ENCODE measurements at regions not wholly inside any gene's neighbourhood (a gene's known extent, or its start where the extent isn't known, plus 50 kb on each side); places are given as distances from the start of the nearest gene placed in this dataset.

GRCh38 chr13:64506246-64506645, 2723.9 kb downstream of the PCDH9 start (continued):
- TF ChIP-seq, protein P1, sequence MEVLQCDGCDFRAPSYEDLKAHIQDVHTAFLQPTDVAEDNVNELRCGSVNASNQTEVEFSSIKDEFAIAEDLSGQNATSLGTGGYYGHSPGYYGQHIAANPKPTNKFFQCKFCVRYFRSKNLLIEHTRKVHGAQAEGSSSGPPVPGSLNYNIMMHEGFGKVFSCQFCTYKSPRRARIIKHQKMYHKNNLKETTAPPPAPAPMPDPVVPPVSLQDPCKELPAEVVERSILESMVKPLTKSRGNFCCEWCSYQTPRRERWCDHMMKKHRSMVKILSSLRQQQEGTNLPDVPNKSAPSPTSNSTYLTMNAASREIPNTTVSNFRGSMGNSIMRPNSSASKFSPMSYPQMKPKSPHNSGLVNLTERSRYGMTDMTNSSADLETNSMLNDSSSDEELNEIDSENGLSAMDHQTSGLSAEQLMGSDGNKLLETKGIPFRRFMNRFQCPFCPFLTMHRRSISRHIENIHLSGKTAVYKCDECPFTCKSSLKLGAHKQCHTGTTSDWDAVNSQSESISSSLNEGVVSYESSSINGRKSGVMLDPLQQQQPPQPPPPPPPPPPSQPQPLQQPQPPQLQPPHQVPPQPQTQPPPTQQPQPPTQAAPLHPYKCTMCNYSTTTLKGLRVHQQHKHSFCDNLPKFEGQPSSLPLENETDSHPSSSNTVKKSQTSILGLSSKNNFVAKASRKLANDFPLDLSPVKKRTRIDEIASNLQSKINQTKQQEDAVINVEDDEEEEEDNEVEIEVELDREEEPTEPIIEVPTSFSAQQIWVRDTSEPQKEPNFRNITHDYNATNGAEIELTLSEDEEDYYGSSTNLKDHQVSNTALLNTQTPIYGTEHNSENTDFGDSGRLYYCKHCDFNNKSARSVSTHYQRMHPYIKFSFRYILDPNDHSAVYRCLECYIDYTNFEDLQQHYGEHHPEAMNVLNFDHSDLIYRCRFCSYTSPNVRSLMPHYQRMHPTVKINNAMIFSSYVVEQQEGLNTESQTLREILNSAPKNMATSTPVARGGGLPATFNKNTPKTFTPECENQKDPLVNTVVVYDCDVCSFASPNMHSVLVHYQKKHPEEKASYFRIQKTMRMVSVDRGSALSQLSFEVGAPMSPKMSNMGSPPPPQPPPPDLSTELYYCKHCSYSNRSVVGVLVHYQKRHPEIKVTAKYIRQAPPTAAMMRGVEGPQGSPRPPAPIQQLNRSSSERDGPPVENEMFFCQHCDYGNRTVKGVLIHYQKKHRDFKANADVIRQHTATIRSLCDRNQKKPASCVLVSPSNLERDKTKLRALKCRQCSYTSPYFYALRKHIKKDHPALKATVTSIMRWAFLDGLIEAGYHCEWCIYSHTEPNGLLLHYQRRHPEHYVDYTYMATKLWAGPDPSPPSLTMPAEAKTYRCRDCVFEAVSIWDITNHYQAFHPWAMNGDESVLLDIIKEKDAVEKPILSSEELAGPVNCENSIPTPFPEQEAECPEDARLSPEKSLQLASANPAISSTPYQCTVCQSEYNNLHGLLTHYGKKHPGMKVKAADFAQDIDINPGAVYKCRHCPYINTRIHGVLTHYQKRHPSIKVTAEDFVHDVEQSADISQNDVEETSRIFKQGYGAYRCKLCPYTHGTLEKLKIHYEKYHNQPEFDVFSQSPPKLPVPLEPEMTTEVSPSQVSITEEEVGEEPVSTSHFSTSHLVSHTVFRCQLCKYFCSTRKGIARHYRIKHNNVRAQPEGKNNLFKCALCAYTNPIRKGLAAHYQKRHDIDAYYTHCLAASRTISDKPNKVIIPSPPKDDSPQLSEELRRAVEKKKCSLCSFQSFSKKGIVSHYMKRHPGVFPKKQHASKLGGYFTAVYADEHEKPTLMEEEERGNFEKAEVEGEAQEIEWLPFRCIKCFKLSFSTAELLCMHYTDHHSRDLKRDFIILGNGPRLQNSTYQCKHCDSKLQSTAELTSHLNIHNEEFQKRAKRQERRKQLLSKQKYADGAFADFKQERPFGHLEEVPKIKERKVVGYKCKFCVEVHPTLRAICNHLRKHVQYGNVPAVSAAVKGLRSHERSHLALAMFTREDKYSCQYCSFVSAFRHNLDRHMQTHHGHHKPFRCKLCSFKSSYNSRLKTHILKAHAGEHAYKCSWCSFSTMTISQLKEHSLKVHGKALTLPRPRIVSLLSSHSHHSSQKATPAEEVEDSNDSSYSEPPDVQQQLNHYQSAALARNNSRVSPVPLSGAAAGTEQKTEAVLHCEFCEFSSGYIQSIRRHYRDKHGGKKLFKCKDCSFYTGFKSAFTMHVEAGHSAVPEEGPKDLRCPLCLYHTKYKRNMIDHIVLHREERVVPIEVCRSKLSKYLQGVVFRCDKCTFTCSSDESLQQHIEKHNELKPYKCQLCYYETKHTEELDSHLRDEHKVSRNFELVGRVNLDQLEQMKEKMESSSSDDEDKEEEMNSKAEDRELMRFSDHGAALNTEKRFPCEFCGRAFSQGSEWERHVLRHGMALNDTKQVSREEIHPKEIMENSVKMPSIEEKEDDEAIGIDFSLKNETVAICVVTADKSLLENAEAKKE (CRISPR knock-in tag; IDR thresholded peaks at IDR 0.05), result no peak

GRCh38 chr13:64505336-64505910, 2724.7 kb downstream of the PCDH9 start:
- no peaks in the 10 kb centered on the region for H3K4me1 ChIP-seq (ENCODE audit: insufficient read depth)
- H3K4me2 ChIP-seq, result no peak overlapping the region
- Mint-ChIP-seq H3K27ac (no peak overlapping the region), H3K36me3 (ENCODE audit: low read depth) (no peaks in the 10 kb centered on the region), H3K4me1 (no peaks in the 10 kb centered on the region), H3K27me3 (ENCODE audit: insufficient read depth, low read depth, poor library complexity) (peaks cover 1% of the 10 kb centered on the region), H3K9me3 (peaks cover 8% of the 10 kb centered on the region; the same call in 2 of the 3 replicates), H3K4me3 (no peak overlapping the region)
- no peaks in the 10 kb centered on the region for H3F3A ChIP-seq (replicated peaks; ENCODE audit: low read depth)
- no peaks in the 10 kb centered on the region for H4K20me1 ChIP-seq (replicated peaks; ENCODE audit: insufficient read depth)
- H3K4me3 ChIP-seq, result no peak overlapping the region
- no peak for ATAC-seq
- no peaks in the 10 kb centered on the region for H3K9me2 ChIP-seq (ENCODE audit: insufficient read depth)
- H2AFZ ChIP-seq, result no peak overlapping the region
- H3K79me2 ChIP-seq (replicated peaks; ENCODE audit: insufficient read depth), result no peaks in the 10 kb centered on the region
- TF ChIP-seq, protein P2, sequence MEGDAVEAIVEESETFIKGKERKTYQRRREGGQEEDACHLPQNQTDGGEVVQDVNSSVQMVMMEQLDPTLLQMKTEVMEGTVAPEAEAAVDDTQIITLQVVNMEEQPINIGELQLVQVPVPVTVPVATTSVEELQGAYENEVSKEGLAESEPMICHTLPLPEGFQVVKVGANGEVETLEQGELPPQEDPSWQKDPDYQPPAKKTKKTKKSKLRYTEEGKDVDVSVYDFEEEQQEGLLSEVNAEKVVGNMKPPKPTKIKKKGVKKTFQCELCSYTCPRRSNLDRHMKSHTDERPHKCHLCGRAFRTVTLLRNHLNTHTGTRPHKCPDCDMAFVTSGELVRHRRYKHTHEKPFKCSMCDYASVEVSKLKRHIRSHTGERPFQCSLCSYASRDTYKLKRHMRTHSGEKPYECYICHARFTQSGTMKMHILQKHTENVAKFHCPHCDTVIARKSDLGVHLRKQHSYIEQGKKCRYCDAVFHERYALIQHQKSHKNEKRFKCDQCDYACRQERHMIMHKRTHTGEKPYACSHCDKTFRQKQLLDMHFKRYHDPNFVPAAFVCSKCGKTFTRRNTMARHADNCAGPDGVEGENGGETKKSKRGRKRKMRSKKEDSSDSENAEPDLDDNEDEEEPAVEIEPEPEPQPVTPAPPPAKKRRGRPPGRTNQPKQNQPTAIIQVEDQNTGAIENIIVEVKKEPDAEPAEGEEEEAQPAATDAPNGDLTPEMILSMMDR (conservative IDR thresholded peaks at IDR 0.05; ENCODE audit: low read depth in 2 of 2), result no peak
- no peak overlapping the region for H3K27ac ChIP-seq (ENCODE audit: low read depth)
- H3K36me3 ChIP-seq (ENCODE audit: insufficient read depth), result no peaks in the 10 kb centered on the region
- H3K27me3 ChIP-seq (ENCODE audit: insufficient read depth), result no peaks in the 10 kb centered on the region
- DNase-seq (ENCODE audit: low spot score), result no peak

Measured in GM23338 (cell line).